SU-DHL-6 (cell line): ENCODE measurements at regions not wholly inside any gene's neighbourhood (a gene's known extent, or its start where the extent isn't known, plus 50 kb on each side); places are given as distances from the start of the nearest gene placed in this dataset.
"Not testable (repeated sequence)": the region's sequence is repeated elsewhere in the genome, so short reads cannot be mapped to it uniquely, and the experiment has no call there.

Experiments used
- H2AFZ ChIP-seq: fragments of 200-600 bp; sonication (generic); 2 replicates; pipeline ENCODE4 v1.6.1; 2014; ENCODE audit warnings: low read depth, mild to moderate bottlenecking, moderate library complexity, mixed read lengths, antibody characterized with exemption, low read length; ENCODE audit not compliant: severe bottlenecking
- H3F3A ChIP-seq: fragments of 200-600 bp; shearing (Covaris generic); 2 replicates; pipeline ENCODE4 v1.6.0; 2016; ENCODE audit warnings: antibody characterized with exemption, mild to moderate bottlenecking; ENCODE audit not compliant: insufficient read depth
- H3K27ac ChIP-seq: fragments of 200-600 bp; sonication (generic); 2 replicates; pipeline ENCODE4 v1.5.1; 2016; ENCODE audit warnings: low read depth, mild to moderate bottlenecking, low read length, moderate library complexity, mixed read lengths
- H3K27me3 ChIP-seq: fragments of 200-600 bp; sonication (generic), shearing (Covaris generic); 2 replicates; pipeline ENCODE4 v1.6.0; 2014; ENCODE audit warnings: mild to moderate bottlenecking, low read length
- H3K36me3 ChIP-seq: fragments of 200-600 bp; sonication (generic); 2 replicates; pipeline ENCODE4 v1.6.1; 2014; ENCODE audit warnings: mild to moderate bottlenecking, low read length, mixed read lengths
- H3K4me2 ChIP-seq: fragments of 300-600, 200-600 bp; shearing (Covaris generic), sonication (generic); 2 replicates; pipeline ENCODE4 v1.6.0; 2014; ENCODE audit warnings: low read length, low read depth, mild to moderate bottlenecking; ENCODE audit not compliant: poor library complexity, severe bottlenecking
- H3K4me3 ChIP-seq: fragments of 200-600 bp; sonication (generic); 2 replicates; pipeline ENCODE4 v1.5.1; 2014; ENCODE audit warnings: antibody characterized with exemption, low read length, mild to moderate bottlenecking, mixed read lengths; ENCODE audit not compliant: insufficient read depth, poor library complexity, severe bottlenecking
- H3K79me2 ChIP-seq: fragments of 200-600 bp; sonication (generic); 2 replicates; pipeline ENCODE4 v1.6.1; 2014; ENCODE audit warnings: mild to moderate bottlenecking, low read length, moderate library complexity; ENCODE audit not compliant: insufficient read depth
- H3K9ac ChIP-seq: fragments of 200-600 bp; sonication (generic); 2 replicates; pipeline ENCODE4 v1.7.0; 2014; ENCODE audit warnings: mild to moderate bottlenecking, low read length
- H3K9me2 ChIP-seq: fragments of 200-600 bp; sonication (generic); replicated peaks from 2 replicates; pipeline ENCODE4 v1.6.1; 2014; ENCODE audit warnings: low read length; ENCODE audit not compliant: insufficient read depth
- H3K9me3 ChIP-seq: fragments of 200-600 bp; sonication (generic); 2 replicates; pipeline ENCODE4 v1.6.1; 2014; ENCODE audit warnings: low read length, mixed read lengths; ENCODE audit not compliant: insufficient read depth
- H4K20me1 ChIP-seq: fragments of 200-600 bp; sonication (generic); 2 replicates; pipeline ENCODE4 v1.6.1; 2014; ENCODE audit warnings: low read depth, mild to moderate bottlenecking, antibody characterized with exemption, low read length, moderate library complexity, mixed read lengths
- CTCF ChIP-seq: fragments of 200-600 bp; sonication (generic); IDR thresholded peaks from one replicate; pipeline ENCODE4 v1.5.1; 2017; ENCODE audit warnings: antibody characterized with exemption, mild to moderate bottlenecking, low read length, moderate library complexity; ENCODE audit not compliant: insufficient read depth, poor library complexity, severe bottlenecking
- EZH2phosphoT487 ChIP-seq: fragments of 200-600 bp; sonication (generic), shearing (Covaris generic); conservative IDR thresholded peaks from 2 replicates; pipeline ENCODE4 v1.6.1; 2018; ENCODE audit warnings: mild to moderate bottlenecking, antibody characterized with exemption, low read length, moderate library complexity, mixed read lengths

GRCh38 chr2:7867867-7868266, 814.0 kb upstream of the ID2 start:
- no peak overlapping the region for H2AFZ ChIP-seq
- H3K4me2 ChIP-seq = no peak overlapping the region
- H3K27ac ChIP-seq = no peak overlapping the region
- no peaks in the 10 kb centered on the region for H3K9me3 ChIP-seq
- no peaks in the 10 kb centered on the region for H3K27me3 ChIP-seq
- TF ChIP-seq EZH2phosphoT487 (no peak), CTCF (no peak)
- no peaks in the 10 kb centered on the region for H3K79me2 ChIP-seq
- H4K20me1 ChIP-seq = no peaks in the 10 kb centered on the region
- H3K4me3 ChIP-seq = no peak overlapping the region
- no peaks in the 10 kb centered on the region for H3F3A ChIP-seq
- H3K36me3 ChIP-seq = no peaks in the 10 kb centered on the region
- H3K9ac ChIP-seq = no peak overlapping the region
- no peaks in the 10 kb centered on the region for H3K9me2 ChIP-seq

DNA sequence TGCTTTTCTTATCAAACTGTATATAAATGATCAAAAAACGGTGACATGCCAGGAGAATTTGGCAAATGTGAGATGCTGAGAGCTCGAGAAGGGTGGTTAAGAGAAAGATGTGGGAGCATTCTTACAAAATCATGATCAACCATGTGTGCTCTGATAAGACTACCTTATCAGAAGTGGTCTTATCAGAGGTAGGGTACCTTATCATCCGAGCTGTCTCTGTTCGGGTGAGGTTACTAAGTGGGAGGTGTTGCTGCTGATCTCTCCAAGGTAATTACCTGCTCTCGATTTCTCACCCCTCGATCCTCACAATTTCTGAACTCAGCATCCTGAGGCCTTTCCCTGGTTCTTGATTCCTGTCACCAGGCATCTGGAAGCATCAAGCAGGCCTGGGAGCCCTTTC, 813.0 kb upstream of the ID2 start:
- Histone ChIP-seq H3K4me2 (no peak overlapping the region), H3K4me3 (no peak overlapping the region), H3K36me3 (no peaks in the 10 kb centered on the region), H3K9me2 (no peaks in the 10 kb centered on the region), H3F3A (no peaks in the 10 kb centered on the region), H3K79me2 (no peaks in the 10 kb centered on the region), H3K27ac (no peak overlapping the region), H3K27me3 (no peaks in the 10 kb centered on the region), H3K9ac (no peak overlapping the region), H4K20me1 (no peaks in the 10 kb centered on the region), H3K9me3 (no peaks in the 10 kb centered on the region), H2AFZ (no peak overlapping the region)
- TF ChIP-seq CTCF (no peak), EZH2phosphoT487 (no peak)

- H3K27ac ChIP-seq, H3K4me2 ChIP-seq, H3K27me3 ChIP-seq, H3K79me2 ChIP-seq, H3K9me3 ChIP-seq, H3K36me3 ChIP-seq, H3F3A ChIP-seq, H2AFZ ChIP-seq, H3K9ac ChIP-seq, H3K4me3 ChIP-seq, H3K9me2 ChIP-seq, H4K20me1 ChIP-seq: not testable (repeated sequence)
Observed at GRCh38 chr2:7876445-7876844, 805.4 kb upstream of the ID2 start.

DNA sequence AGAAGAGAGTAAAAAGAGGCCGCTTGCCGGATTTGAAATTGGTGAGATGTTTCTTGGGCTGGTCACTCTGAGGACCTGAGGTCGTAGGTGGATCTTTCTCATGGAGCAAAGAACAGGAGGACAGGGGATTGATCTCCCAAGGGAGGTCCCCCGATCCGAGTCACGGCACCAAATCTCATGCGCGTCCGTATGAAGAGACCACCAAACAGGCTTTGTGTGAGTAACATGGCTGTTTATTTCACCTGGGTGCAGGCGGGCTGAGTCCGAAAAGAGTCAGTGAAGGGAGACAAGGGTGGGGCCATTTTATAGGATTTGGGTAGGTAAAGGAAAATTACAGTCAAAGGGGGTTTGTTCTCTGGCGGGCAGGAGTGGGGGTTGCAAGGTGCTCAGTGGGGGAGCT, 803.6 kb upstream of the ID2 start:
- H3K4me3 ChIP-seq, H3K79me2 ChIP-seq, H3K27ac ChIP-seq: not testable (repeated sequence)

More for the DNA sequence above, 803.6 kb upstream of the ID2 start:
- H3K9me2 ChIP-seq, H3K36me3 ChIP-seq, H4K20me1 ChIP-seq, H3K27me3 ChIP-seq, H3F3A ChIP-seq, H2AFZ ChIP-seq, H3K9ac ChIP-seq, H3K9me3 ChIP-seq, H3K4me2 ChIP-seq: not testable (repeated sequence)
